NCI-H187 treated with DMSO at 0.1 percent for 48 hours (cell line): ENCODE measurements at regions not wholly inside any gene's neighbourhood (a gene's known extent, or its start where the extent isn't known, plus 50 kb on each side); places are given as distances from the start of the nearest gene placed in this dataset.

Experiments used
- DNase-seq: peaks from one replicate; lab custom pipeline; 2025; lab: John Stamatoyannopoulos, UW

DNA sequence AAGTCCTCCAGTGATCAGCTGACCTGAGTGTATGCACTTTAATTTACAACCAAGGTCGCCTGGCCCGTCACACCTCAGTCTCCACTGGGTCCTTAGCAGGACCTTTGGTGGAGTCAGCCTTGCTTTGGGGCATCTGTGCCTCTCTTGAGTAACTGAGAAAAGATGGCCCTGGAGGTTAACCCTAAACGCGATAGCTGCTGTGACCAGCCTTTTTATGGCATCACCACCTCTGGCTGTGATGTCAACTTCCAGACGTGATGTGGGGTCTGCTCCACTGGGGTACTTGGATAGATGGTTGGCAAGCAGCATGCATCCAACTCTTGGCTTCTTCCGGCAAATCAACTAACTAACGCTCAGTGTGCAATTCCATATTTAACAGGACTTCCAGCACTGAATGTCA lies 122.8 kb upstream of the RTL1 start:
- no peak for DNase-seq

DNA sequence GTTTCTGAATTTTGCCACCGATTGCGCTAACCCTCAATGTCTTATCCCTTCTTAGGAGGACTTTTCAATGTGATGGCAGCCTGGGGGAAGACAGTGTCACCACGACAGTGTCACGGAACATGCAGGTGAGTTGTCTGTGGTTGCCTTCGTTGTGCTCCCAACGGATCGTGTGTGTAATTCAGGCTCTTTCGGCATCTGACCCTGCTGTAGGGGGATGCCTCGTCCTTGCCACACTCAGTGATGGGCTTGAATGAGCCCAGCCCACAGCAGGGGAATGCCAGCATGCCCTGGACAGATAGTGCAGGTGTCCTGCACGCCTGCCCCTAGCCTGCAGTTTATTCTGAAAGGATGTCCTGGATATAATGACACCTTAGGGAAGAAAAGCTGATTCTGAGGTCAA lies 123.8 kb upstream of the RTL1 start:
- no peak for DNase-seq

DNA sequence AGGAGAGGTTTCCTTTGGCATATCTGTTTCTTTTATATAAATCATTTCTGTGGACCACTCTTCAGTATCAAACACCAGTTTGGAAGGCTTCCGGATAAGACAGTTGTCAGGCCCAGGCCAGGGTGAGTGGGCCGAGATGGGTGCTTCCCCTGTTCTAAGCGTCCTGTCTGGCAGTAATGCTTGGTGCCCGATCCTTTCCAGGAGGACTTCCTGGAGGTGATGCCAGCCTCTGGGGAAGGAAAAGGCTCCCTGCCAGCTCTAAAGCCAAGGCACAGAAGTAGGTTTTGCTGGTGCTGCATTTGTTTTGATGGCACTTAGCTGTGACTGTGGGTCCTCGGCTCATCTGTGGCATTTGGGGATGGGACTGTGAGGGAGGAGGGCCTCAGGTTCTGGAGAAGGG lies 124.4 kb upstream of the RTL1 start:
- no peak for DNase-seq

DNA sequence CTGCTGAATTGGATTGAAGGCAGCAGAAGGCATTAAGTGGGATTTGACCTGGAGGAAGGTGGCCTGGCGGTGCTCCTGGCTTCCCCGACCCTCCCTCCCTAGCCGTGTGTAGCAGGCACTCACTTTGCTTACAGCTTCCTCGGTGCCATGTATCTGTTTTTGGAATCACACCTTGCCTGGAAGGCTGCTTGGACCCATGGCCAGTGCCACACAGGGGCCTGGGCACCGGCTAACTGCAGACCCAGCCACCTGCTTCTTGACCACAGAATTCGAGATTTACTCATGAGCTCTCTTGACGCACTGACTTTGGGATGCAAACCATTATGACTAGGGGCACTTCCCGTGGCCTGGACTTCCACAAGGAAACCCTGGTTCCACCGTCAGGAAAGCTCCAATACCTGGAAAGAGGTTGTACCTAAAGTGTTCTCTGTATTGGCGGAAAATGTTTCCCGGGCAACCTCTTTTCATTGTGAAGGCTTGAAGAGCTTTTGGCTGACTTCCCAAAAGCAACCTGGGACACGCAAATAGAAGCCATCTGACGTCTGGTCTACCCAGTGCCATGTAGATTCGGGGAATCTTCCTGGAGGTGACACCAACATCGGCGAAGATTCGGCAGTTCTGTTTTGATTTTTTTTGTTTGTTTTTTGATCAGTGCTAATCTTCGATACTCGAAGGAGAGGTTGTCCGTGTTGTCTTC lies 125.6 kb upstream of the RTL1 start:
- DNase-seq = no peak

DNA sequence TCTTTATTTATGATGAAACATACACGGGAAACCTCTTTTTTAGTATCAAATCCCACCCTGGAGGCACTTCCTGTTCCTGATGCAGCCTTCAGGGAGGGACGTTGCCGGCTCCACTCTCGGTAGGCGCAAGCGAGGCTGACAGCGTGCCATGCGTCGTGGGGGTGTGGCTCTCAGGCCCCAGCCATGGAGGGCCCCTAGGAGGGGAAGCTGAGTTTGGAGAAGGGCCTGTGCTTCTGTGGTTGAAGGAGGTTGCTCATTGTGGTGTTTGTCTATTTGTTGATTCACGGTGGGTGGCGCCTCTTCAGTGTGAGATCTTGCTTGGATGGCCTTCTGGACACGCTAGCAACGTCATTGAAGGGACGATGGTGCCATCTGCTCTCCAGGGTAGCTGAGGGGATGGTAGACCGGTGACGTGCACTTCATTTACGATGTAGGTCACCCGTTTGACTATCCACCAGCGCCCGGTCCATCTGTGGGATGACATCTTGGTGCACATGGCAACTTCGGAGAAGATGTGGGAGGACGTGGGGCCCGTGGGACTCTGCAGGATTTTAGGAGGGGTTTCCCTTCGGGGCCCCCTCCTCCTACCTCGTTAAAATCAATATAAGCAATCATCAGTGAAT lies 126.3 kb upstream of the RTL1 start:
- DNase-seq = no peak

DNA sequence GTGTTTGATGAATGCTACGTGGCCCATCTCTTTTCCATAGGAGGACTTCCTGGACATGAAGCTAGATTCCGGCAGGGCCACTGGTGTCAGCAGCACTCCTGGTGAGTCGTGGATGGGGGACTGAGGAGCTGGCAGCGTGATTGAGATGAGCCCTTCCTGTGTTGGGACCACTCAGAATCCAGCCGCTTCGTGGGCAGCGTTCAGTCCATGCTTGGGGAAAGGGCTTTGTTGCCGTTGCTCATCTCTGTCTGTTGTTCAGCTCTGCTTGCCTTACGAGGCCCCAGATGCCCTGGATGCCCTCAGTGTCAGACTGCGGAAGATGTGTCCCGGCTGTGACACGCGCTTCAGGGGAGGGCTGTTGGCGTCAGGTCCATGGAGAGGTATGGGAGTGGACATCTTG lies 127.1 kb upstream of the RTL1 start:
- DNase-seq = no peak

DNA sequence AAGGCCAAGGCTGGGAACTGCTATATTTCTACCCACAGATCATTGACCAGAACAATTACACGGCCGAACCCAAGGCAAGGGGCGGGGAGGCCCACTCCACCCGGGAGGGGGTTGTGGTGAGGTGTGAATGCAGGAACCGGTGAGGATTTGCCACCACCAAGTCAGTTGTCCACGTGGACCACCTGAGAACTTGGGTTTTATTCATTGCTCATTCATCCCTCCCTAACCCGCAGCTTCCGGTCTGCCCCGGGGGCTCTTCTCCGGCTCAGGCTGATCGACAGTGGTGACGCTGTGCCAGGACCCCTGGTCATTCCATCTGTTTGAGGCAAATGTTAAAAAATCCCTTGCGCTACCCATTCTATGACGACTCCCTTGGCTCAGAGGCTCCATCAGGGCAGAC lies 127.7 kb upstream of the RTL1 start:
- no peak for DNase-seq

DNA sequence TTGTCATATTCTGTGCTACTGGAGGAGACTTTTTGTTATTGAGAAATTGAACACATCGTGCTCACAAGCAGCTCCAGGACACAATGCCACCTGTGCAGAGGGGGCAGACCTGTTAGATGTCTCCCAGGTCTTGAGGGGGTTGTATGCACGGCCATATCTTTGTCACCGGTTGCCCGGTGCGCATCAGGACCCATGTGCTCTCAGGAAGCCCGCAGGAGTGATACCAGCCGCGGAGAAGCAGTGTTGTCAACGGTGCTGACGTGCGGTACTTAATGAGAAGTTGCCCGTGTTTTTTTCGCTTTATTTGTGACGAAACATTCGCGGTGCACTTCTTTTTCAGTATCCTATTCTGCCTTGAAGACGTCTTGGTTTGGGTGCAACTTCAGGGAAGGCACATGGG lies 128.2 kb upstream of the RTL1 start:
- no peak for DNase-seq

DNA sequence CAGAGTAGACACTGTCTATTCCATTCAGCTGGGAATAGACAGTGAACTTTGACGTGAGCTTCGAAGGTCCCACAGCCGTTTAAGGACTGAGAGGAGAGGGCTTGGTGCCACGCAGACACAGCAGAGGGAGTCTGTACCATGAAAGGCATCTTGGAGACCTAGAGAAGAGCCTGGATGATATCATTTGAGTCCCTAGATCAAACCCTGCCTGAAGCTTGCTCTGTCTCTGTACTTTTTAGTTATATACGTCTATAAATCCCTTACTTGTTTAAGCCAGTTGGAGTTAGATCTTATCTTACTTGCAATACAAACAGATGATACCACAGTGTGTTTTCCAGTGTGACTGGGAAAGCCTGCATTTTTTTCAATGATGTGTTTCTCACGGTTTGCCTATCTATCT lies 128.9 kb upstream of the RTL1 start:
- DNase-seq = no peak

DNA sequence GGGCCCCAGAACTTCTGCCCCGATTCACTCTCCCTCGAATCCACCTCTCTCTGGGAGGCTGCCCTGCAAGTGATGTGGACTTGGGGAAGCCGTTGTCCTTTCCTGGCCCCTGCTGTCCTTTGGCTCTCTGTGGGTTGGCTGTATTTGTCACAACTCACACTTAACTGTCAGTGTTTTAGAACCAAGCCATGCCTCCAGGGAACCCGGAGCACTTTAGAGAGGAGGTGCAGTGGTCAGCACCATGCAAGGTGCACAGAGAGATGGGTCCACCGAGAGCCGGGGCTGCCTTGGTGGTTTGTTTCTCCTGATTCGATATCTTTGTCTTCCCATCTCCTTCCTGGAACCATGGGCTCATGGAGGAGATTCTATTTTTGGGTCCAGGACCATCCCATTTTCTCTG lies 129.5 kb upstream of the RTL1 start:
- DNase-seq = no peak

DNA sequence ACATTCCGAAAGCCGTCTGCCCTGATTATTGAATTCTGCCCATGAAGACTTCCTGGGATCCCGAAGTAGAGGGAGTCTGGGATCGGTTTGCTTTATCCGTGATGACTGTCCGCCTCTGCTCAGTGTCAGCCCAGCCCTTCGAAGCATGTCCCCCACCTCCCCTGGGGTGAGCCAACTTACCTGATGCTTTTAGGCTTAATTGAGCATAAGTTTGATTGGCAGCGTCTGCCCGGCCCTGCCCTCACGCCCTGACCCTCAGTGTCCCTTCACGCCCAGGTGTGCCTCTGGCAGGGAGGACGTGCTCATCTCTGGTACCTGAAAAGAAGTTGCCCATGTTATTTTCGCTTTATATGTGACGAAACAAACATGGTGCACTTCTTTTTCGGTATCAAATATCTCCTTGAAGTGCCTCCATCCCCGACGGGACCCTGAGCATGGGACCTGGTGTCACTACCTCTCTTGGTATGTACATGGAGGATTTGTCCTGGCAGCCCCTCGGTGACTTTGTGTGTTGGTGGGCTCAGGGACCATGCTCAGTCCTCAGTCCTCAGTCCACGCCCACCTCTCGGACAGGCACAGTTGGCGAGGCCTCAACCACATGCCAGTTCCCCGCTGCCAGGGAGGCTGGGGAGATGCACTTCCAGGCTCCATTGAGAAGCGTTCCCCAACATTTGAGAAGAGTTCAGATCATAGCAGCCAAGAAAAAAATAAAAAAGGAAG lies 130.1 kb upstream of the RTL1 start:
- no peak for DNase-seq

DNA sequence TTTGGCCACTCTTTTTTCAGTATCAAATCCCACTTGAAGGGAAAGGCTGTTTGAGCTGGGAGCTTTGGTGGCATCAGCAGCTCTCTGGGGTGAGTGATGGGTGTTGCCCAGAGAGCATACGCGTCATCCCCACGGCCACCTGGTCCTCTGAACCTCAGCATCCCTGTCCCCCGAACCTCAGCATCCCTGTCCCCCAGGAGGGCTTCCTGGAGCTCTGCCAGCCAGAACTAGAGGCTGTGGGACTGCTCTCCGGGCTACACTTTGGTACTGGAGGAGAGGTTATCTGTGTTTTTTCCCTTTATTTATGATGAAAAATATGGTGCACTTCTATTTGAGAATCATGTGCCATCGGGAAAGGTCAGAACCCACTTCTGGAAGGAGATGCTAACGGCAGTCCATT lies 131.5 kb upstream of the RTL1 start:
- DNase-seq = no peak

DNA sequence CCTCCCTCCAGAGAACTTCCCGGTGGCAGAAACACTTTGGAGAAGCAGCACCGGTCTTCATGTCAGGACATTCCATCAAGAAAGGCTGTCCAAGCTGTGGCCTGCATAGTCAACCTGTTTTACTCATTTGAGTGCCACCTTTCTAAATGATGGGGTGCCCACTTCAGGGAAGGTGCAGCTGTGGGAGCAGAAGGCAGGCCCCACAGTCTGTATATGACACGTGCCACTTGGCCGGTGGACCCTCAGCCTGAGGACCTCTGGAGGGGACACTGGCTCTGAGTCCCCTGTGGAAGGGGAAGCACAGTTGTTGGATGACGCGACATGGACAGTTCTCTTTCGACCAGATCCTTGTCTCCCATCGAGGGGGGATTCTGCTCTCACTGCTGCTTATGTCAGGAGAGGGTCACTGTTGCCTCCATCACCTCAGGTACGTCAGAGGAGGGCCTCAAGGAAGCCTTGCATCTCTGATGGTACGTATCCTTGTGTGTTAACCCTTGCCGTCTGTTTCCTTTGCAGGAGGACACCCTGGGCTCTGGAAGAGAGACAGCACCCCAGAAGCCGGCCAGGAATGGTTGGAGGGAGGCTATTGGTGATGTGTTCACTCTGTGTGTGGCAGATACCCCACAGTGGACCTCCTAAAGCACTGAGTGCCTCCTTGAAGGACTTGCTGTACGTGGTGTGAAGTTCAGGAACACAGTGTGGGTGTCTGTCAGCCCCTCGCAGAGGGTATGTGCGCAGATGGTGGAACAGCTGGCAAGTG lies 132.1 kb upstream of the RTL1 start:
- no peak for DNase-seq

DNA sequence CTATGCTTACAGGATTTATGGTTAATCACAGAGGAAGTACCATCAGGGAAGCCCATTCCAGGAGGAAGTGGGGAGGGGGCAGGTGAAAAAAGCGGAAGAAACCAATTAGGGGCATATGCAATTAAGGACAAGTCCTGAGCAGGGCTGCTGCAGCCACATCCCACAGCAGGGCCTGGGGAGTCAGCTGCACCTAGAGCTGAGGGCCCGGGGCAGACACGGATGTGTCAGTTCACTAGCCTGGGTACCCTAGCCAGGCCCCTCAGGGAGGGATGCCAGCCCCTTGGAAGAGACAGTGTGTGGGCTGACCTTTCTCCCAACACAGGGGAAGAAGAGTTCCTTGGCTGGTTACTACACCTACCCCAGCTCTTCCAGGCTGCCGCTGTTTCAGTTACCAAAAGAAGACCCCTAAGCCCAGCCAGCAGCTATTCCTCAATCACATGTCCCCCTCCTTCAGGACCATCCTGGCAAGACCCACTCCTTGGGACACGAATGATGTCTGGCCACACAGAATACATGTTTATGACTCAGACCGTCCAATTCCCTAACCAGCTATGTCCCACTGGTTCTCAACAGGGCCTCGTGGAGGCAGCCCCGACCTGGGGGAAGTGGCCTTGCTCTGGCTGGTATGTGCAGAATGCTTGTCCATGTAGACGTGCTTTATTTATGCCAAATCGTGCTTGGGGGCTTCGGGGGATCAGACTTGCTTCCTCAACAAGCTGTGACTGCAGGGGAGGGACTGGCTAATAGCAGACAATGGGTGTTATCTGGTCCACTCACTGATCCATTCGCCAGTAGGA lies 133.7 kb upstream of the RTL1 start:
- no peak for DNase-seq

DNA sequence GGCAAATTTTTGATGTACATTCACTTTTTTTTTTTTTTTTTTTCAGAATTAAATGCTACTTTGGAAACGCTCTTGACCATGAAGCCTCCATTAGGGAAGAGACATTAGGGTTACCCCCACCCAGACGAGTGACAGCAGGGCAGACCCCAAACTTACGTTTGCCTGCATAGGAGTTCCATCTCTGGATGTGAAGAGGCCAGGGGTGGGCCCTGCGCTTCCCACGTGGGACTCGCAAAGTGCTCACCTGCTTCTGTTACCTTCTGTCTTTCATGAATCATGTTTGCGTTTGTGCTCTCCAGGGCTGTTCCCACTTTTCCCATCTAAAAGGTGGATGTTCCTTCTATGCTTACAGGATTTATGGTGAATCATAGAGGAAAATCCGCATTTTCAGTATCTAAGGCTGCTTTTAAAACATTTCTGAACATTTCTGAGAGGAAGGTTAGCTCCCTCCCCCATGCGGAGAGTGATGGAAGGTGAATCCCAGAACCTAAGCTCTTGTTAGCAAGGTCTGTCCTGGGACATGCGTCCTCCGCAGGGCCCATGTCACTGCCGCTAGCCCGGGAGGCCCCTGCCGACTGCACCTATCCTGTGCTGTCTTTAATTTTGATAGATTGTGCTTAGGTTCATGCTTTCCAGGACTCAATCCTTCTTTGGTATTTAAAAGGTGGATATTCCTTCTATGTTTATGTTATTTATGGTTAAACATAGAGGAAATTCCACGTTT lies 135.7 kb upstream of the RTL1 start:
- DNase-seq = no peak

DNA sequence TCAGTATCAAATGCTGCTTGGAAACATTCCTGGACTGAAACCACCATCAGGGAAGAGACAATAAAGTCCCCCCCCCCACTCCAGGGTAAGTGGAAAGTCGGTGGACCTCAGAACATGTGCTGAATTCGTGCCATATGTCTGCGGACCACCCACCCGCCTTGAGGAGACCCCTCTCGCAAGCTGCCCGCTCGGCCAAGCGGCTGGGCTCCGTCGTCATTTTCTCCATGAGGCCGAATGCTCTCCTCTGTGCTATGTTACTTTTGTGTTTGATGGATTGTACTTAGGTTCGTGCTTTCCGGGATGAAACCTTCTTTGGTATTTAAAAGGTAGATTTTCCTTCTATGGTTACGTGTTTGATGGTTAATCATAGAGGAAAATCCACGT lies 136.2 kb upstream of the RTL1 start:
- no peak for DNase-seq

DNA sequence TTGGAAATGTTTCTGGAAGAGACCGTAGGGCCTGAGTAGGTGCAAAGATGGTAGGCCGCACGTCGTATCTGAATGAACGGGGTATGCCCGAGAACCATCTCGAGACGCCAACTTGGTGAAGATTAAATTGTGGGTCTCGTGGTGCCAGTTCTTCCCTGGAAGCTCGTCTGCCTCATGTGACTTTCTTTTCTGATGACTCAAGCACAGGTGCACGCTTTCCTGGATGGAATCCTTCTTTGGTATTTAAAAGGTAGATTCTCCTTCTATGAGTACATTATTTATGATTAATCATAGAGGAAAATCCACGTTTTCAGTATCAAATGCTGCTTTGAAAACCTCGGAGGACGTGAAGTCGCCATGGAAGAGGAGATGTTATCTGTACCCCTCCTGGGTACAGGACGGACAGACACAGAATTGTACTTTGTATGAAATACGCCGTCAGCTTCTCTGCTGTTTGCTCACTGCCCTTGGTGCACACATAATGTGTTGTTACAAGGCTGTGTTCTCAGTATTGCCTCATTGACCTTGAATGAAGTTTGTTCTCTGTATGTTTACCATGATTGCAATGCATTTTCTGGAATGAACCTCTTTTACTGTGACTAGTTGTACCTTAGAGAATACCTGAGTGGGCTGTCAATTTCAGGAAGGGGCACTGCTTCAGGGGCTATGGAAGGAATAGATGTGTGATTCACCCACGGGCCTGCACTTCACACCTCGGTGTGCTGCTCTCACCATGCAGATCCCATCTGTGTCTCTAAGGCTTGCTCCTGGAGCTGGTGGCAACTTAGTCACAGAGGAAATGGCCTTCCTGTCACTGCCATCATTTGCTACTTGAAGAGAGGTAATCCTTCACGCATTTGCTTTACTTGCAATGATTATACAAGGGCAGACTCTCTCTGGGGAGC lies 137.3 kb upstream of the RTL1 start:
- no peak for DNase-seq

DNA sequence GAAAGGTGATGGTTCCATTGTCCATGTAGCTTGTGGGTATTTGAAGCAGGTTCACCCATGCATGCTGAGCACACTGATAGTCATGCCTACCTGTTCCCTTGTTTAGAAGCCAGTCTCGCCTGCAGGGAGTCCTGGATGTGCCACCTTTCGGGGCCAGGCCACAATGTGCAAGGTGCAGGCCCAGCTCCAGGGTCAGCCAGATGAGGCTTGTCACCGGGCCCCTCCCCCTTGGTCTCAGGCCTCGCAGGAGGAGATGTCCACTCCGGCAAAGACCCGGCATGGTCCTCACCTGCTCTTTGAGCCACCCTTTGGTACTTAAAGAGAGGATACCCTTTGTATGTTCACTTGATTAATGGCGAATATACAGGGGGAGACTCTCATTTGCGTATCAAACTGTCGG lies 140.4 kb upstream of the RTL1 start:
- DNase-seq = no peak

DNA sequence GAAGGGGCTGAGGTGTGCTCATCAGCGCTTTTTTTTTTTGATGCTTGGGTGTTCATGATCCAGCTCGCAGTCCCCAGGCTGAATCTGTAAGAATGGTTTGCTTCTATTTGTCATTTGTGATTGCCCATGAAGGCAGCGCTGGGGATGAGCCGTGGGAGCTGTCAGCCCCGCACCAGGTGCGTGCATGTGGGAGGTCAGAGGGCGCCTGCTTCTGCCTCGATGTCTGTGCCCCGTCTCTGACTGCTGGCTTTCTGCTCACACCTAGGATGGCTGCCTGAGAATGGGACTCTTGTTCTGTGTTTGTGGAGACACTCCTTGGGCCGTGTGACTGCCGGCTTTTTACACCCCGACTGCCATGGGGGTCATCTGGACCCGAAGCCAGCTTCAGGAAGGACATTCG lies 141.2 kb upstream of the RTL1 start:
- no peak for DNase-seq

DNA sequence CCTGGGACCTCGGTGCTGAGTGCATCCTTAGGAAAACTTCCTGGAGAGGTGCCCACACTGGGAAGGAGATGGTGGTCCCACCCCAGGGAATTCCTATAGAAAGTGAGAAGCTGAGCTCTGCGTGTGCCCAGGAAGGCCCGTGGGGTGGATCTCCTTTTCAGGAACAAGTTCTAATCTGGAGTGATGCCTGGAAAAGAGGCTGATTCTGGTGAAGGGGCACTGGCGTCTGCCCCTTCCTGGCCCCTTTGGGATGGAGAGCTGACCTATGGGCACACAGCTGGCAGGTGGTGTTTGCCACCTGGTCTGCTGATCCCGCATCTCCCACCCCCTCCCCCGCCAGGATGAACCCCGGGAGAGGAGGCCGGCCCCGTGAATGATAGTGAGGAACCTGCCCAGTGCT lies 142.0 kb upstream of the RTL1 start:
- no peak for DNase-seq
